ENCODE measurements at regions not wholly inside any gene's neighbourhood (a gene's known extent, or its start where the extent isn't known, plus 50 kb on each side); places are given as distances from the start of the nearest gene placed in this dataset.

DNA sequence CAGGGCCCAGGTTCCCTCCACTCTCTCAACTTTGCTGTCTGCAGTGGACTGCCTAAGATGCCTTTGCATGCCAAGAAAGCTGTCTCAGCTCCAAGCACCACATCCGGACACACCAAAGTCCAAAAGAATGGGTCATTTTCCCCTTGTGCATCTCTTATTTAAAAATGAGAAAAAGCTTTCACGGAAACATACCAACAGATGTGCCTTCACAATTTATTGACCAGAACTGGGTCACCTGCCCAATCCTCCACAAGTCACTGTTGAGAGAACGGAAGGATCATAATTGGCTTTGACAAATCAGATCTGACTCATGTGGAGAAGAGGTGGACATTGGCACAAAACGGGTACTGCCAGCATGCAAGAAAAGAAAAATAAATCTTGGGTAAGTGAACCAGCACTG, 258.3 kb downstream of the SNX13 start:
- in situ Hi-C loops (cut with MboI; ENCODE audit: low sequenced_read_pairs, unreplicated experiment): no loop called here
- no peak for TF ChIP-seq CTCF (IDR thresholded peaks at IDR 0.05; ENCODE audit: borderline replicate concordance, control extremely low read depth, extremely low read depth, insufficient read depth, missing control alignments)
- no peak for DNase-seq (ENCODE audit: low spot score)

DNA sequence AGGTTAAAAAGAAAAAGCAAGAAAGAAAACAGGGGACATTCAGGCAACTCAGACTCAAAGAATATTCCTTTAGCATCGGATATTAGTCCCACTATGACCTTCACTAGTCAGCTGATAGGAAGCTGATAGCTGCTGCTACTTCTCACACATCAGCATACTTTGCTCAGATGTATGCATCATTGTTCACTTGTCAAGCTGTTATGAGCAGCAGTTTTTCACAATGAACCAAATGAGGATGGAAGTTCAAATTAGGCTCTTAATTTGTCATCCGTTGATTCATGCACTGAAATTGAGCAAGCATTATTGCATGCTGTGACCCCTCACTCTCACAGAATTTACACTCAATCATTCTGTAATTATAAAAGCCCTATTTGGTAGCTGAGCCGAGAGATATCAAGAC, 257.7 kb downstream of the SNX13 start:
- no peak for TF ChIP-seq CTCF (IDR thresholded peaks at IDR 0.05; ENCODE audit: borderline replicate concordance, control extremely low read depth, extremely low read depth, insufficient read depth, missing control alignments)
- in situ Hi-C loops (cut with MboI; ENCODE audit: low sequenced_read_pairs, unreplicated experiment): no loop called here
- DNase-seq (ENCODE audit: low spot score): no peak

GRCh38 chr7:17685141-17685540, 255.2 kb downstream of the SNX13 start:
- DNase-seq (ENCODE audit: low spot score): no peak
- no peak for TF ChIP-seq CTCF (IDR thresholded peaks at IDR 0.05; ENCODE audit: borderline replicate concordance, control extremely low read depth, extremely low read depth, insufficient read depth, missing control alignments)
- in situ Hi-C loops (cut with MboI; ENCODE audit: low sequenced_read_pairs, unreplicated experiment): no loop called here

DNA sequence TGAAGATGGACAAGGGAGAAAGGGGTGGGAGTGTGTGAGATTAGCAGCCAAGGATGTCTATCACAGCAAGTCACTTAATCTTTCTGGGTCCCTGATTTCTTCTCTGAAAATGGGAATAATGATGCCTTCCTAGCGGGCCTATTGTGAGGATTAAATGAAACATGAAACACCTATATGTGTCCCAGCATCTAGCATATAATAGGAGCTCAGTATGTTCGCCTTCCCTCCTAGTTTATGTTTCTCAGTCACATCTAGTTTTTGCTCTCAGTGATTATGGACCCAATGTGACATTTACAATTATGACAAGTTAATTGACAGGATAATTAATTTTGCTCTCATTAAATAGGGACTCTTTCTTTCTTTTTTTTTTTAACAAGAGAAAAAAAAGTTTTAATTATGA, 252.9 kb downstream of the SNX13 start:
- in situ Hi-C loops (cut with MboI; ENCODE audit: low sequenced_read_pairs, unreplicated experiment): no loop called here
- no peak for TF ChIP-seq CTCF (IDR thresholded peaks at IDR 0.05; ENCODE audit: borderline replicate concordance, control extremely low read depth, extremely low read depth, insufficient read depth, missing control alignments)
- no peak for DNase-seq (ENCODE audit: low spot score)

GRCh38 chr7:17689361-17689902, 250.9 kb downstream of the SNX13 start:
- no peak for TF ChIP-seq CTCF (IDR thresholded peaks at IDR 0.05; ENCODE audit: borderline replicate concordance, control extremely low read depth, extremely low read depth, insufficient read depth, missing control alignments)
- no peak for DNase-seq (ENCODE audit: low spot score)
- in situ Hi-C loops (cut with MboI; ENCODE audit: low sequenced_read_pairs, unreplicated experiment): no loop called here

GRCh38 chr7:17690030-17690429, 250.3 kb downstream of the SNX13 start:
- DNase-seq (ENCODE audit: low spot score): peak; percentile 15
- in situ Hi-C loops (cut with MboI; ENCODE audit: low sequenced_read_pairs, unreplicated experiment): no loop called here

More at GRCh38 chr7:17690030-17690429, 250.3 kb downstream of the SNX13 start:
- TF ChIP-seq CTCF (IDR thresholded peaks at IDR 0.05; ENCODE audit: borderline replicate concordance, control extremely low read depth, extremely low read depth, insufficient read depth, missing control alignments): no peak

Data from GM13976 (cell line).